Inflammatory macrophage treated with lipopolysaccharide for 4 hours (primary cell): ENCODE measurements at regions not wholly inside any gene's neighbourhood (a gene's known extent, or its start where the extent isn't known, plus 50 kb on each side); places are given as distances from the start of the nearest gene placed in this dataset.
"Not testable (repeated sequence)": the region's sequence is repeated elsewhere in the genome, so short reads cannot be mapped to it uniquely, and the experiment has no call there.

Experiments
- DNase-seq: peaks from one replicate; pipeline ENCODE4 v3.0.0-alpha.2; 2020

DNA sequence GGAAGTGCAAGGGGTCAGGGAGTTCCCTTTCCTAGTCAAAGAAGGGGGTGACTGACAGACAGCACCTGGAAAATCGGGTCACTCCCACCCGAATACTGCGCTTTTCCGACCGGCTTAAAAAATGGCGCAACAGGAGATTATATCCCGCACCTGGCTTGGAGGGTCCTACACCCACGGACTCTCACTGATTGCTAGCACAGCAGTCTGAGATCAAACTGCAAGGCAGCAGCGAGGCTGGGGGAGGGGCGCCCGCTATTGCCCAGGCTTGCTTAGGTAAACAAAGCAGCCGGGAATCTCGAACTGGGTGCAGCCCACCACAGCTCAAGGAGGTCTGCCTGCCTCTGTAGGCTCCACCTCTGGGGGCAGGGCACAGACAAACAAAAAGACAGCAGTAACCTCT lies 333.8 kb downstream of the CENPW start:
- not testable (repeated sequence) for DNase-seq

DNA sequence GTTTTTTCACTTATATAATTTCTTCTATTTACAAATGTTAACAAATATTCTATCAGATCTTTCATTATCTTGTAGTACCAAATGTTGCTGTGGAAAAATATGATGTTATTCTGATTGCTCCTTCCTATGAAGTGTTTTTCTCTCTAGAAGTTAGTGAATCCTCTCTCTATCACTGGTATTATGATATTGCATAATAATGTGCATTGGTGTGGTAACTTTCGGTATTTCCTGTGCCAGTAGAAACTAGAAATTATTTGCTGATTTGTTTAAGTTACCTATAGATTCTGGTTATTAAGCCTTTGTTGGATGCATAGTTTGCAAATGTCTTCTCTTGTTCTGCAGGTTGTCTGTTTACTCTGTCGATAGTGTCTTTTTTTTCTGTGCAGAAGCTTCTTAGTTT lies 342.5 kb downstream of the CENPW start:
- DNase-seq: no peak

DNA sequence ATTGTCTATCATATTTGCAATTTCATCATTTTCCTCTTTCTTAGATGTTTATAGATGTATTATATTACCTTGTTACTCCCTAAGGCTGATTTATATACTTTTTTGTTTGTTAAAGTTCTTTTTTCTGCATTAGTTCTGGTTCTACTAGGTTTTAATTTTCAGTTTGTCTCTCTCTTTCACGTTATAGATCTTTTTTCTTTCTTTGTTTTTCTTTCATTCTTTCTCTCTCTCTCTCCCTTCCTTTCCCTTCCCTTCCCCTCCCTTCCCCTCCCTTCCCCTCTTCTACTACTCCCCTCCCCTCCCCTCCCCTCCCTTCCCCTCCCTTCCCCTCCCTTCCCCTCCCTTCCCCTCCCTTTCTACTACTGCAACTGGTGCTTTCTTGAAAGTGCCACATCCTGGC lies 345.3 kb downstream of the CENPW start:
- no peak for DNase-seq

DNA sequence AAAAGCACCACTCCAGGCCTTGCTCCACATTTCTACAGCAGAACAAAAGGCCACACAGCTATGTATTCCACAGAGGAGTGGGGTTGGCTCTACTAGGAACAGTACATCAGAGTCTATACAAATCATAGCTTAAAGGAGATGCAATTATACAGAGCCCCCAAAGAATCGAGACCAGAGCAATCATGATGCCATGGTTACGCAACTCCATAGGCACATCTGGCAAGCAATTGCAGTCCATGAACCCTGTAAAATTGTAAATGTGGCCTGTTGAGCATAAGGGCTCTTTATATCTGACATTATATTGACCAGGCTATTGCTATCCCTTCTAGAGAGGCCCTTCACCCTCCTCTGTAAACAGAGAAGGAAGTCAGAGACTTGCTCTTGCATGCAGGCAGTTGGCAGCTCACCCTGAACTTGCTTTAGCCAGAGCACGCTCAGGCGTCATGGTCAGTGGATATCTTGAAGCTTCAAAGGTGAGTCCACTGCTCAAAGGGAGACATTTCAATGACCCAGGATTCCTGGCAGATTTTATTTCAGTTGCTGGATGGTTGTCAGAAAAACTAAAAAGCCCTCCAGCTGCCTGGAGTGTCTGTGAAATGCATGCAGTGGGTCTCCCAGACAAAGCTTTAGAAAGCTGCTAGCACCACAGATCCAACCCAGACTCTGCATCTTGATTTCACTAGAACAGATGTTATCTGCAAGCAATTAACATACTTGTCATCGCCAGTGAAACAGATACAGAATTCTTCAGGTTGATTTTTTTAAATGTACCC lies 357.2 kb downstream of the CENPW start:
- DNase-seq: no peak

DNA sequence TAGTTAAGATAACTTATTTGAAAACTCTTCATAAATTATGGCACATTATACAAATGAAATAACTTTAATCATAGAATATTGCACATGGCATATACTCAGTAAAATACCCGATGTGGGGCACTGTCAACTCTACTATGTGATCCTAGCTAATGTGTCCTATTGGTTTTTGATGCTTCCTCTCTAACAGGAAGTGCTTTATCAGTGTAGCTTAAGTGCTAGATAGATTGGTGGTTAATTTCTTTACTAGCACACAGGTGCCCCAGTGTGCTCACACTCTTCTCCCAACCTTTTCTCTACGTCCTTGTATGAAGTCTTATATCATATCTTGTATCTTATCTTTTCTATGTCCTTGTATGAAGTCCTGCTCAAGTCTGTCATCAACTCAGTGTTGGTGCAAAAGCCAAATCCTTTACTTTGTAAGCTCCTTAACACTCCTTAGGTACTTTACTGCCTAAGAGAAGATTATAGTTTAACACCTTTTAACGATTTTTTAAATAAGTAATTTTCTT lies 358.9 kb downstream of the CENPW start:
- no peak for DNase-seq

DNA sequence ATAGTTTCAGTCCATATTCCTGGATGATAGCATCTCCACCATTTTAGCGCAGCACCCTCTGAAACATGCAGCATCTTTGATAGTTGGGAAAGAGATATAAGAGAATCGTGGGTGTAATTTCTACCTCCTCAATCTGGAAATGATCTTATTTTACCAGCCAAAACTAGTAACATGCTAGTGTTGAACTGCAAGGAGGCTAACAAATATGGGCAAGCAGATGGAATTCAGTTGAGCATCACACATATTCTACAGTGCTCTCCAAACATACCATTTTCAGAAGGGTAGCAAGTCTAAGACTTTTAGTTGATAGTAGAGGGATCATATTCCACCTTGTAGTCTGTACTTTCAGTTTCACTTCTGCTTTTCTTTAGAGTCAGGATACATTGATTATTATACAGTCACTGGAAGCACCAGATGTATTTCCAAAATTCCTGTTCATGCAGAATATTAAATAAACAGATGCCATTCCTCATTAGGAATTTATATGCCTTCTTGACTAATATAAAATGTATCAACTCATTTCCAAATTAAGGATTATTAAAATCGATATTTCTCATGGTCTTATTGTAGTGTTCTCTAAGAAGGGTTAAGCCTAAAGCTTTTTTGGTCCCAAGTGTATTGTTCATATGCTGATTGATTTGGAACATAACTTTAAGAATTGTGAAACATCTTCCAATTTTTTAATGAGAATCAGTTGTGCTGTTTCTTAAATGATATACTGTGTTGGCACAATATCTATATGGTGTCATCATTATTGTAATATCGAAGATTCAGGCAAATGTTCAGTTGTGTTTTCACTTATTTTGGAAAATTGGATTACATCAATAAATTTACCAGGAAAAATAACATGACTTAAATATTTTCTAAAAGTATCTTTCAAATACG lies 362.0 kb downstream of the CENPW start:
- no peak for DNase-seq

DNA sequence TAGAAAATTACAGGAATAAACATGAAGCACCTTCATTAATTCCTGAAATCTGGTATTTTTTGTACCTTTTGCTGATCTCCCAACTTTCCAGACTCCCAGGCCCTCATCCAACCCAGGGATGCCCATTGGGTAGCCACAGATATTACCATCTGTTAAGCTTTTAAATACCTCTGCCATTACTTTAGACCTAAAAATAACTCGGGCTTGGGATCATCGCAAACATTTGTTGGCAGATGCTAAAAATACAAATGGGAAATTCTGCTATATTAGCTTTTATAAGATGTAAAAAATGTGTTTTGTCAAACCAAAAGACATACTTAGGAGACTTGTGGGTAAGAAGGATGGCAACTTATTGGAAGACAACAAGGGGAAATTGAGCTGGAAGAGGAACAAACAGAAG lies 376.1 kb downstream of the CENPW start:
- no peak for DNase-seq

DNA sequence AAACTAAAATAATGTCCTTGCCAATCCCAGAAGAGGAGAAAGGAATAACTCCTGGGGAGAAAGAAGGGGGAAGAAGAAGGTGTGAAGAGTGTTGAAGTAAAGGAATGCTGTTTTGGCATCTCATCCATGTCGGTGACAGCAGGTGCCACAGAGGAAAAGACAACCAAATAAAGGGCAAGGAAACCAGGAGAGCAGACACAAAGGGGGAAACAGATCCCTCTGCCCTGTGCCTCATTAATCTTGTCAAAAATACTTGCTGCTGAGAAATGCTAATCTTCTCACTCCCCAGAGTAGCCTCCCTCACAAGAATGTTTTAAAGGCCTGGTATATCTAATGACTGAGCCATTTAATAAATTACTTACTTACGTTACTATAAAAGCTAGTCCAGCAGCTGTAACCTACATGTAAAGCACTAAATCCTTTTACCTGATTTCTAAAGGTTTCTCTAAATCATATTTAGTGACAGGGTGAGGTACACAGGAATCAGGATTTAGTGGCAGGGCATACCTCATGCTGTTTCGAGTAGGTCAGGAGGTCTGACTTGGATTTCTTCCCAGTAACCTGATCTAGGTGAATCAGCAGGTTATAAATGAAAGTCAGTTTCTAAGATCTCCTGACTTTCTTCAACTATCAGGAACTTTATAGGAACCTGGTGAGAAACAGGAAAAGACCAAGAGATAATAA lies 377.1 kb downstream of the CENPW start:
- no peak for DNase-seq

DNA sequence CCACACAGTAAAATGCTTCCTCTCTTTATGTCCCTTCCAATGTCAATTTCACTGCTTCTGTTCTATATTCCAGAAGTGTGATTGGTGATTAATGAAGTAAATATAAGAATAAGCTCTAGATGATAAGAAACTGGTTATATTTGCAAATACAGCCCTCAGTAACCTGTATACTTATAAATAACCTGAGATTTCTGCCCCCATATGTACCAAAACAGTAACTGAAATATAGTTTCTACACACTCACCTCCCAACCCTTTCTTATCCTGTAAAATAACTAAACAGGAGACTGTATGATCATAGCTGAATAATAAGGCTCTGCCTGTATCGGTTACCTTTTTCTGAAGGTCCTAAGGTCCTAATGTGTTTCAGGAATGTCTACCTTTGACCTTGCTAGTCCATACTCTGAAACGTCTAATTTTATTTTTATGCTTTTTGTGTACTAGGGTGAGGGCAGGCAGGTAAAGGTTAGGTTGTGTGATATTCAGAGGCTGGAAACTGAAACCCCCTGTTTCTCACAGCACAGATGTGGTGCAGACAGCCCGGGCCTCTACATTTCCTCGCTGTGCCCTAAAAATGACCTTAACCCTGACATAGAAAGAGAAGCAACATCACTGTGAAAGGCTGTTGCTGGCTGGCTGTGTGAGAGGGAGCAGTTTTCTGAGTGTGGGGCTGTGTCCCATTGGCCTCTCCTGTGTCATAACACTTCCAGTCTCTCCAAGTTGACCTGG lies 378.8 kb downstream of the CENPW start:
- no peak for DNase-seq

DNA sequence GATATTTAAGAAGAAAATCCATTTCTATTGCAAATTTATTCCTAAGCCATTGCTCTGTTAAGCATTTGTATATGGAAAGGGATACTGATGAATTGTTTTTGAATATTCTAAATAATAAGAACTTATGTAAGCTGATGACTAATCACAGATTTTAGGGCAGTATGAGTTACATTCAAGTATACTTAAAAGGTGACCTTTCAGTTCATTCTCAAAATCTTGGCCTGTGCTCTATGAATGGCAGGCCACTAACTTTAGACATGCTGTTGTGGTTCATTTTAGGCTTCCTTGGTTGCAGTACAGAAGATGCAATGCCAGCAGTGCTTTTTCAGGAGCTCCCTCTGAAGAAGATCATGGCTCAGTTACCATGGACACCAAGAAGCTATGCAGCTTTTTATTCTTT lies 380.4 kb downstream of the CENPW start:
- DNase-seq: no peak

DNA sequence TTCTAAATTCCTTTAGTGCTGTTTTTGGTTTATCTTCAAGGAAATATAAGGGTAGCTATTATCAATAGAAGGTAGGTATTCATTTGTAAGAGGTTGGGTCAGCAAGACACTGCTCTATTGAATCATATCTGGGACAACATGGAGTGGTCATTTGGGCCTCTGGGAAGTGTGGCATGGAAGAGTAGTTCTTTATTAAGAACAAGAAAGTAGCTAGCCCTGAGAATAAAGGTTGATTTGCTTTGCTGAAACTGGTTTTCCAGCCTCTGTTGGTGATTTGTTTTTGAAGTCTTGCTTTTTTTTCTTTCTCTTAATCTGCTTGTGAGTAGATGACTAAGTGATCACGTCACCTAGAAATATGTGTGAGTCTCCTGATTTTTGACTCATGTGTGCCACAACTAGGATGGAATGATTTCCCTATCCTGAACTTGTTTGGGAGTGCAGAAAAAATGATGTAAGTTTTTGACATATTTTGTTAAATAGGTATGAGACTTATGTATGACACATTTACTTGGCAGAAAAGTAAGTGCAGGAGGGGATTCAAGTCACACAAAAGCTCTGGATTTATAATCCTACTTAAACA lies 381.8 kb downstream of the CENPW start:
- DNase-seq: no peak

DNA sequence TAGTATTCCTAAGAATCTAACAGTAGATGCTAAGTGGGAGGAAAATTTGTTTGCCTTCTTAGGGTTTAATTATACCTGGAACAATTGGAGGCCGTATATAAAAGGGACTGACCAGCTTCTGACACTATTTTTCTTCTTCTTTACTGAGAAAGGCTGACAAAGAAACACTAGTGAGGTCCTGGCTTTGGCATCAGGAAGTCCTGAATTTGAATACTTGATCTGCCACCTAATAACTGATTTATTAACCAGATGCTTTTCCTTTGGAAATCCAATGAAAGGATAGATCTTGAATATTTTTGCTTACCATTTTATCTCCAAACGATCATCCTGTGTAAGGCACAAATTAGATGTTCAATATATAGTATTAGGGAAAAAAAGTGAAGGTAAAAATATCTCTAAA lies 382.5 kb downstream of the CENPW start:
- DNase-seq: no peak

DNA sequence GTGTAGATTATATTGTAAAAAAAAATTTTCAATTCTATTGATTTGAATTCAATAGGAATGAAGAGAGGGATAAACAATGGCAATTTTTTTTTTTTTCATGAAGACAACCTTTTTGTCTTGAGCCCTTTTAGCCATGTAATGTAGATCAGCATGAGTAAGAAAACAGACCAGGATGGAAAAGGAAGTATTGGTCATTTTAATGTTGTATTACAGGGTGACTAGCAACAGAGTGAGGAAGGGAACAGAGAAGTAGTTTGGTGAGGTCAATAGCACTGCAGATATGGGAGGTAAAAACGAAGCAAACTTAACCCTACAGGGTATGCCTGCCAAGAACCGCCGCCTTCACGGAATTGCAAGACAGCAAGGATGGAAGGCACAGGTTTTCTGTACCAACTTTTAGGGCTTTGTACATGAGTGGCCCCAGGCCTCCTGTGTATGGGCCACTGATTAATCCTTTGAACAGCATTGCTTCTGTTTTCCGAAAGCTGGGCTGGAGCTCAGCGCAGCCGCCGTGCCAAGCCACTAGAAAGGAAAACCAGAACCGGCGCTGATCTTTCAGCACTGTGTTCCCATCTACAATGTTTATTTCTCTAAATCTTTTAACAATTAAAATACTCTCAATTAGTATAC lies 383.7 kb downstream of the CENPW start:
- DNase-seq: no peak

DNA sequence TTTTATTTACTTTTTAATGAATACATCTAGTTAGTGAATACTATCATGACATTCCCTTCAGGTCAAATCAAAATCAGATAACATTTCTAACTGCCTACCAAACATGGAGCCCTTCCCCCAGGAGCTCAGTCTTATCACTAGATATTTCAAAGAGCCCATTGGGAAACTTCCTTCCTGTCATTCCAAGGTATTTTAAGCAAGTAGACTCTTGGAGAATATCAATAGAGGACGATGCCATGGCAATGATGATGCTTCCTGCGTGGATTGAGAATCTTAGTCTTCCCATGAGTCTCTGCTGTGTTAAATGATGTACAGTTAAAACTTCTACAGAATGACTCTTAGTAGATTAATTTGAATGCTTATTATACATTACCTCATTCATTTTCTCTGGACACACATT lies 384.9 kb downstream of the CENPW start:
- no peak for DNase-seq

DNA sequence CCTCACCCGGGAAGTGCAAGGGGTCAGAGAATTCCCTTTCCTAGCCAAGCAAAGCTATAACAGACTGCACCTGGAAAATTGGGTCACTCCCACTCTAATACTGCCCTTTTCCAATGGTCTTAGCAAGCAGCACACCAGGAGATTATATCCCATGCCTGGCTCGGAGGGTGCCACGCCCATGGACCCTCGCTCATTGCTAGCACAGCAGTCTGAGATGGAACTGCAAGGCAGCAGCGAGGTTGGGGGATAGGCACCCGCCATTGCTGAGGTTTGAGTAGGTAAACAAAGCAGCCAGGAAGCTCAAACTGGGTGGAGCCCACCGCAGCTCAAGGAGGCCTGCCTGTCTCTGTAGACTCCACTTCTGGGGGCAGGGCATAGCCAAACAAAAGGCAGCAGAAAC lies 386.5 kb downstream of the CENPW start:
- DNase-seq: not testable (repeated sequence)

DNA sequence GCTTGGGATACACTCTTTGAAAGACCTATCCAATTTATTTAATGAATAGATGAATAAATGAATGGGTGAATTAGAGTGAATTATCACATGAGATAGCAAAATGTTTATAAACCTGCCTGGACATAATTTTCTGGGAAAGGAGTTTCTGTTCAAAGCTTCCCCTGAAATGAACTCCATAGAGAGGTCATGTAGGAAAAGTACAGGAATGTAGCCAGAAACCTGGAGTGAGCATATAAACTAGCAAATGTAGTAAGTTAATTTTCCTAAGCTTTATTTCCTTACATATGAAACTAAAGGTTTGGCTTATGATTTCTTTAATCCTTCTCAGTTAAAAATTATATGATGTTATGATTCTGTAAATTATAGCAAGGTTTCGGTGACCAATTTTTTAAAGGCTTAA lies 380.3 kb upstream of the RSPO3 start:
- no peak for DNase-seq

DNA sequence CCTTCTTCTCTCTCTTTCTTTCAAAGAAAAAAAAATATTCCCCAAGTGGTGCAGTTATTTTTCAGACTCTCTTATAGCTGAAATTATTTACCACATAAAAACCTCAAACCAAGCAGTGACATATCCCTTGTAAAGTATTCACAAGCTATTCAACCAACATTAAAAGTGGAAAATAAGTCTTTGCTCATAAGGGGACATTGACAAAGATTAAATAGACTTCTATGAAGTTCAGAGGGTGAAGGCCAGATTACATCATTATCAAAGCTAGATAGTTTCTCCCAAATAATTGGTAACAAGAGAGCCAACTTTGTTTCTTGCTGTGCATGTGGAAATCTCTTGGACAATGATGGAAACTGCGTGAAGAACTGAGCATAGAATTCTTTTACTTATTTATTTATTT lies 379.8 kb upstream of the RSPO3 start:
- DNase-seq: no peak

DNA sequence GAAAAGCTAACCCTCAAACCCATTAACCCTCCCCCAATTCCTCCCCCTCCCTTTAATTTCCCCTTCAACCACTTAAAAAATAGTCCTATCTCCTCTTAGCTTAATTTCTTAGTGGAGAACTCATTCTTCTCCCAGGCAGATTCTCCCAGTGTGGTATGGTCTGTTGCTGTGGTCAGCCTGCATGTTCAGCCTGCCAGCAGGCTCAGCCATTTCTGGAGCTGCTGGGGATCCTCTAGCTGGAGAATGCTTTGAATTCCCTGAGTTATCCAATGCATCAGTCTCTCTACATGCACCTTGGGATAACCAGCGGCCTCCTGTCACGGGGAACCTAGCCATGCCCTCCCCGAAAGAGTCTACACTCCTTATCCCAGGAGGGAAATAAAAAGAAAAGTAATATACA lies 375.4 kb upstream of the RSPO3 start:
- no peak for DNase-seq

DNA sequence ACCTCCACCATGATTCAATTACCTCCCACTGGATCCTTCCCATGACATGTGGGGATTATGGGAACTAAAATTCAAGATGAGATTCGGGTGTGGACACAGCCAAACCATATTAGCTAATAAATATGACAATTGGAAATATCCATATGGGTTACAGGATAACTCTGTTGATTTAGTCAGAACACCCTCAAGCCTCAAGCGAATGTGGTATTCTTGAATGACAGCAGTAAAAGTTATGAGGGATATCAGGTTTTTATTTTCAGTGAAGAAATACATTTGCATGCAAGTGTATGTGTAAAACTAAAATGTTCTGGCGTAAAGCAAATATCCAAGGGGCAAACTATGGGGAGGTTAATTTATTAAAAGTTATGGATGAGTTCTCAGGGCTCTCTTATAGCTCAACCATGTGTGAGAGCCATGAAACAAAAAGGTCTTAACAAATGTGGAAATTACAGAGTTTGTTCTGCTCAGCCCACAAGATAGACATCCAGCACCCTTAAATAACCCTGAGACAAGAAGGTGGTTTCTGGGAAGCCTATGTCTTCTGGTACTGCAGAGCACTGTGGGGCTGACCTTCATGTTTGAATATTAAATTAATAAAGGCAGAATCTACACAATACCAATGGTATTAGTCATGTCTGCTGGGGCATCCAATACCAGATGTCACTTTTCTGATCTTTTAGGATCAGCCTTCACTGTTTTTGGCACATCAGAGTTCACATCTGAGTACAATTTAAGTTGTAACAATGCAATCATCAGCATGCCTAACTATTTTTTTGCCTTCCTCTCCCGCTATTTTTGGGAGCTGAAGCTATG lies 370.5 kb upstream of the RSPO3 start:
- DNase-seq: no peak

DNA sequence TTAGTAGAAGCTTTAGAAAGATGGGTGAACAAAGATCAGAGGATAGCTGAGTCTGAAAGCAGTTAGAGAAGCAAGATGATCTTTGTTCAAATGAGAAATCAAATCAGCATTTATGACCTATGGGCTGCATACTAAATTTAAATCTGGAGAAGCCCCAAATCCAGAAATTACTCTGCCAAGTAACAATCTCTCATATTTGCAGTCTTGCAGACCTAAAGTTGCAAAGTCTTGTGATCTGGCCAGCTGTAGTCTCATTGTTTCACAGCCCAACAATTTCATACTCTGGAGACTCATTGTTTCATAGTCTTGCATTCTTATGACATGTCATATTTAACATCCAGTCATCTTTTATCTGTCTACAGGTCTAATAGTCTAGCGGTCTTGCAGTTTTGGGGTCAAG lies 364.9 kb upstream of the RSPO3 start:
- DNase-seq: no peak

DNA sequence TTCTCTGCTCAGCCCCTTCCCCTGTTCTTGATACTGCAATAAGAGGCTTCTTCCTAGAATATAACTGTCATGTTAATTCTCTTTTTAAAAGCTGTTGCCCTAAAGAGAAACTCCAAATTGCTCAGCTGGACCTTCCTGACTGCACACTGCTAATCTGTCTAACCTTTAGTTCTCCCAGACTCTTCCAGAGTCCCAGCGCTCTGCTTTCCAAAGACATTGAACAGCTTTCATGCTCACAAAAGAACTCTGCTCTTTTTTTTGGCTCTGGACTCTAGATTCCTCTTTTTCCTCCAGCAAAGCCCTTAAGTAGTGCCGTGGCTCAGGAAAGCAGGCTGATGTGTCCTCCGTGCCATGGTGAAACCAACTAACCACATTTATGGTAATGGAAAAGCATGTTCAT lies 356.6 kb upstream of the RSPO3 start:
- no peak for DNase-seq
